GM06990 (cell line): ENCODE measurements at regions not wholly inside any gene's neighbourhood (a gene's known extent, or its start where the extent isn't known, plus 50 kb on each side); places are given as distances from the start of the nearest gene placed in this dataset.

Experiments
- DNase-seq: peaks from one replicate; pipeline ENCODE4 v3.0.0-alpha.2; 2011; ENCODE audit not compliant: insufficient read length; ENCODE audit errors: extremely low read depth
- H3K27me3 ChIP-seq: replicated peaks from 2 replicates; pipeline ENCODE4 v1.6.0; 2011; ENCODE audit warnings: low read length; ENCODE audit not compliant: control insufficient read depth, insufficient read depth
- H3K36me3 ChIP-seq: 2 replicates; pipeline ENCODE4 v1.5.1; 2011; ENCODE audit warnings: low read length; ENCODE audit not compliant: control insufficient read depth, insufficient read depth
- H3K4me3 ChIP-seq: replicated peaks from 2 replicates; pipeline ENCODE4 v1.5.1; 2011; ENCODE audit warnings: low read depth, mild to moderate bottlenecking, control low read depth, low read length
- CTCF ChIP-seq: IDR thresholded peaks from 2 replicates; pipeline ENCODE4 v1.5.1; 2011; ENCODE audit warnings: low read length, control low read depth, mild to moderate bottlenecking, inconsistent platforms; ENCODE audit not compliant: insufficient read depth, poor library complexity, severe bottlenecking

GRCh38 chr1:87904651-87905050 lies 576.0 kb downstream of the LMO4 start:
- DNase-seq: no peak

GRCh38 chr1:87905651-87906050 lies 577.0 kb downstream of the LMO4 start:
- Histone ChIP-seq H3K36me3 (no peaks in the 10 kb centered on the region), H3K27me3 (no peaks in the 10 kb centered on the region), H3K4me3 (no peak overlapping the region)
- TF ChIP-seq CTCF: no peak
- DNase-seq: no peak

More at GRCh38 chr1:87904651-87905050, 576.0 kb downstream of the LMO4 start:
- H3K36me3 ChIP-seq: no peaks in the 10 kb centered on the region
- no peaks in the 10 kb centered on the region for H3K27me3 ChIP-seq
- TF ChIP-seq CTCF: no peak
- H3K4me3 ChIP-seq: no peak overlapping the region

GRCh38 chr1:87906078-87906477 lies 577.4 kb downstream of the LMO4 start:
- TF ChIP-seq CTCF: no peak
- no peak for DNase-seq

GRCh38 chr1:87913361-87913760 lies 584.7 kb downstream of the LMO4 start:
- no peaks in the 10 kb centered on the region for H3K27me3 ChIP-seq
- no peaks in the 10 kb centered on the region for H3K36me3 ChIP-seq
- no peak overlapping the region for H3K4me3 ChIP-seq
- no peak for DNase-seq
- TF ChIP-seq CTCF: no peak

More at GRCh38 chr1:87906078-87906477, 577.4 kb downstream of the LMO4 start:
- no peaks in the 10 kb centered on the region for H3K27me3 ChIP-seq
- no peaks in the 10 kb centered on the region for H3K36me3 ChIP-seq
- no peak overlapping the region for H3K4me3 ChIP-seq

- H3K36me3 ChIP-seq: no peaks in the 10 kb centered on the region
- no peak overlapping the region for H3K4me3 ChIP-seq
- no peak for TF ChIP-seq CTCF
- H3K27me3 ChIP-seq: no peaks in the 10 kb centered on the region
- no peak for DNase-seq
Observed at GRCh38 chr1:87914396-87914795, 585.7 kb downstream of the LMO4 start.

GRCh38 chr1:87915771-87916170 lies 587.1 kb downstream of the LMO4 start:
- DNase-seq: no peak
- Histone ChIP-seq H3K27me3 (no peaks in the 10 kb centered on the region), H3K36me3 (no peaks in the 10 kb centered on the region), H3K4me3 (no peak overlapping the region)
- no peak for TF ChIP-seq CTCF
